IMR-90 (cell line): ENCODE measurements at regions not wholly inside any gene's neighbourhood (a gene's known extent, or its start where the extent isn't known, plus 50 kb on each side); places are given as distances from the start of the nearest gene placed in this dataset.

Source experiments
- ATAC-seq: fragments of 200-7000 bp; cut with Tn5 transposase; 2 replicates; pipeline ENCODE4 v1.9.1; 2020; ENCODE audit warnings: low read depth, mild to moderate bottlenecking, moderate library complexity
- BruUV-seq: library from RNA; stranded (reverse); fragments of 400-500 nt; replicated peaks from 2 replicates; lab custom pipeline; 2021; lab: Mats Ljungman, UMichigan
- CTCF ChIA-PET: fragments of 300-600 bp; formaldehyde crosslinking; extraction: SDS; loops from one replicate; lab custom pipeline; 2021; ENCODE audit warnings: antibody characterized with exemption; lab: Yijun Ruan, JAX
- POLR2A ChIA-PET: fragments of 300-600 bp; sonication (Branson Sonifier 250); formaldehyde crosslinking; loops from one replicate; lab custom pipeline; 2022; ENCODE audit warnings: antibody characterized with exemption; ENCODE audit not compliant: unreplicated experiment; lab: Charles Lee
- DNase-seq: peaks from one replicate; pipeline ENCODE4 v3.0.0; 2013
- H2AFZ ChIP-seq: replicated peaks from 2 replicates; pipeline ENCODE3; 2013; ENCODE audit warnings: low read length, mild to moderate bottlenecking; ENCODE audit not compliant: poor library complexity
- H2AK5ac ChIP-seq: 2 replicates; pipeline ENCODE4 v1.6.1; 2013; ENCODE audit warnings: low read depth, low read length, inconsistent platforms
- H2AK9ac ChIP-seq: replicated peaks from 2 replicates; pipeline ENCODE3; 2013; ENCODE audit warnings: mild to moderate bottlenecking, low read depth, low read length, moderate library complexity; ENCODE audit not compliant: poor library complexity
- H2BK120ac ChIP-seq: 2 replicates; pipeline ENCODE4 v1.6.1; 2013; ENCODE audit warnings: low read depth, low read length, inconsistent platforms
- H2BK15ac ChIP-seq: 3 replicates; pipeline ENCODE4 v1.6.1; 2013; ENCODE audit warnings: low read depth, low read length, inconsistent platforms
- H2BK20ac ChIP-seq: 2 replicates; pipeline ENCODE4 v1.6.1; 2013; ENCODE audit warnings: low read depth, mild to moderate bottlenecking, inconsistent platforms, low read length, moderate library complexity
- H2BK5ac ChIP-seq: 2 replicates; pipeline ENCODE4 v1.6.1; 2013; ENCODE audit warnings: mild to moderate bottlenecking, low read depth, low read length, inconsistent platforms; ENCODE audit not compliant: poor library complexity, severe bottlenecking
- H3K14ac ChIP-seq: replicated peaks from 2 replicates; pipeline ENCODE4 v1.6.1; 2013; ENCODE audit warnings: low read depth, low read length, inconsistent platforms
- H3K18ac ChIP-seq: 2 replicates; pipeline ENCODE4 v1.6.1; 2013; ENCODE audit warnings: low read depth, low read length, control low read depth
- H3K23ac ChIP-seq: 2 replicates; pipeline ENCODE4 v1.6.1; 2013; ENCODE audit warnings: low read depth, low read length, inconsistent platforms
- H3K27ac ChIP-seq: 2 replicates; pipeline ENCODE4 v1.5.1; 2013; ENCODE audit warnings: mild to moderate bottlenecking, control low read depth, low read length; ENCODE audit not compliant: insufficient read depth
- H3K27me3 ChIP-seq: 2 replicates; pipeline ENCODE4 v1.6.1; 2013; ENCODE audit warnings: low read length; ENCODE audit not compliant: control insufficient read depth, insufficient read depth
- H3K36me3 ChIP-seq: 2 replicates; pipeline ENCODE4 v1.6.1; 2013; ENCODE audit warnings: low read length, mixed read lengths; ENCODE audit not compliant: control insufficient read depth, insufficient read depth
- H3K4ac ChIP-seq: 2 replicates; pipeline ENCODE4 v1.6.1; 2013; ENCODE audit warnings: low read depth, low read length, inconsistent platforms
- H3K4me1 ChIP-seq: 2 replicates; pipeline ENCODE4 v1.6.1; 2013; ENCODE audit warnings: low read length, mixed read lengths; ENCODE audit not compliant: control insufficient read depth, insufficient read depth
- H3K4me2 ChIP-seq: 2 replicates; pipeline ENCODE4 v1.6.1; 2013; ENCODE audit warnings: low read depth, mild to moderate bottlenecking, control low read depth, low read length, moderate library complexity
- H3K4me3 ChIP-seq: 2 replicates; pipeline ENCODE4 v1.5.1; 2013; ENCODE audit warnings: low read depth, mild to moderate bottlenecking, control low read depth, low read length, moderate library complexity; ENCODE audit not compliant: insufficient read depth
- H3K56ac ChIP-seq: 2 replicates; pipeline ENCODE4 v1.6.1; 2013; ENCODE audit warnings: low read length, inconsistent platforms; ENCODE audit not compliant: insufficient read depth; ENCODE audit errors: extremely low read depth
- H3K79me1 ChIP-seq, 2 experiments: 2 replicates each; pipeline ENCODE4 v1.6.1; 2013; ENCODE audit warnings: low read length in 2 of 2, inconsistent platforms in 1 of 2, low read depth in 1 of 2
- H3K9ac ChIP-seq: 2 replicates; pipeline ENCODE4 v1.6.1; 2013; ENCODE audit warnings: low read depth, low read length, control low read depth
- H3K9me1 ChIP-seq: 2 replicates; pipeline ENCODE4 v1.6.1; 2013; ENCODE audit warnings: low read length, inconsistent platforms; ENCODE audit not compliant: insufficient read depth
- H3K9me3 ChIP-seq: 2 replicates; pipeline ENCODE4 v1.6.1; 2013; ENCODE audit warnings: low read length; ENCODE audit not compliant: control insufficient read depth, insufficient read depth
- H4K20me1 ChIP-seq: 2 replicates; pipeline ENCODE4 v1.6.1; 2013; ENCODE audit warnings: low read length, inconsistent platforms; ENCODE audit not compliant: insufficient read depth
- H4K5ac ChIP-seq: 2 replicates; pipeline ENCODE4 v1.6.1; 2013; ENCODE audit warnings: mild to moderate bottlenecking, low read depth, low read length, control low read depth
- H4K8ac ChIP-seq, 2 experiments: 2 replicates each; pipeline ENCODE4 v1.6.1; 2013; ENCODE audit warnings: low read depth in 2 of 2, low read length in 2 of 2, control low read depth in 1 of 2, inconsistent platforms in 1 of 2
- H4K91ac ChIP-seq: 2 replicates; pipeline ENCODE4 v1.6.1; 2013; ENCODE audit warnings: low read depth, low read length, inconsistent platforms; ENCODE audit not compliant: insufficient read depth
- BHLHE40 ChIP-seq: fragments of 150-350 bp; IDR thresholded peaks from 2 replicates; pipeline ENCODE4 v1.6.1; 2016; ENCODE audit warnings: mild to moderate bottlenecking, low read depth, low read length
- CEBPB ChIP-seq: IDR thresholded peaks from 2 replicates; pipeline ENCODE4 v1.6.1; 2012; ENCODE audit warnings: low read depth, low read length, improper control_type of control experiment
- CHD1 ChIP-seq: IDR thresholded peaks from 2 replicates; pipeline ENCODE4 v1.6.1; 2012; ENCODE audit warnings: low read depth, low read length, improper control_type of control experiment
- CTCF ChIP-seq: conservative IDR thresholded peaks from 2 replicates; pipeline ENCODE4 v1.5.1; 2012; ENCODE audit warnings: mild to moderate bottlenecking, low read depth, low read length, improper control_type of control experiment
- ELK1 ChIP-seq: fragments of 150-350 bp; IDR thresholded peaks from 2 replicates; pipeline ENCODE4 v1.6.1; 2016; ENCODE audit warnings: low read depth, mild to moderate bottlenecking, low read length, moderate library complexity, borderline replicate concordance
- FOS ChIP-seq: fragments of 150-350 bp; IDR thresholded peaks from 2 replicates; pipeline ENCODE4 v1.6.1; 2016; ENCODE audit warnings: low read depth, low read length
- MAFK ChIP-seq: IDR thresholded peaks from 2 replicates; pipeline ENCODE4 v1.6.1; 2012; ENCODE audit warnings: low read depth, low read length, improper control_type of control experiment
- MAZ ChIP-seq: IDR thresholded peaks from 2 replicates; pipeline ENCODE4 v1.6.1; 2012; ENCODE audit warnings: low read depth, mild to moderate bottlenecking, low read length, improper control_type of control experiment, moderate library complexity, borderline replicate concordance
- MXI1 ChIP-seq: IDR thresholded peaks from 2 replicates; pipeline ENCODE4 v1.6.1; 2012; ENCODE audit warnings: low read depth, mild to moderate bottlenecking, low read length, moderate library complexity, borderline replicate concordance
- NFE2L2 ChIP-seq: fragments of 150-350 bp; IDR thresholded peaks from 2 replicates; pipeline ENCODE4 v1.6.1; 2016; ENCODE audit warnings: low read depth, mild to moderate bottlenecking, low read length
- POLR2A ChIP-seq: IDR thresholded peaks from 2 replicates; pipeline ENCODE4 v1.6.1; 2012; ENCODE audit warnings: mild to moderate bottlenecking, low read depth, low read length
- RAD21 ChIP-seq: IDR thresholded peaks from 2 replicates; pipeline ENCODE4 v1.6.1; 2012; ENCODE audit warnings: low read length, improper control_type of control experiment
- RCOR1 ChIP-seq: IDR thresholded peaks from 2 replicates; pipeline ENCODE4 v1.6.1; 2012; ENCODE audit warnings: mild to moderate bottlenecking, low read length, improper control_type of control experiment; ENCODE audit not compliant: insufficient replicate concordance
- RFX5 ChIP-seq: IDR thresholded peaks from 2 replicates; pipeline ENCODE4 v1.8.0; 2012; ENCODE audit warnings: low read depth, mild to moderate bottlenecking, low read length, moderate library complexity
- SMC3 ChIP-seq: fragments of 150-350 bp; IDR thresholded peaks from 2 replicates; pipeline ENCODE4 v1.6.1; 2016; ENCODE audit warnings: low read depth, mild to moderate bottlenecking, antibody characterized with exemption, low read length, moderate library complexity
- USF2 ChIP-seq: fragments of 150-350 bp; IDR thresholded peaks from 2 replicates; pipeline ENCODE4 v1.6.1; 2017; ENCODE audit warnings: mild to moderate bottlenecking, antibody characterized with exemption, low read length, low read depth
- WGBS, 2 experiments: methylation state at CpG; one replicate each; pipeline versions ENCODE4 v1.1.5 to v1.1.7; 2013; ENCODE audit warnings: missing lambda C conversion rate in 2 of 2; ENCODE audit not compliant: insufficient read length in 1 of 2; ENCODE audit errors: extremely low coverage in 2 of 2; 5-methylcytosine and 5-hydroxymethylcytosine counted together
- dilution Hi-C: fragments of 300-500 bp; cut with HindIII; formaldehyde crosslinking; loops from one replicate; pipeline ENCODE4 v1.14.3; 2018; ENCODE audit warnings: low sequenced_read_pairs; ENCODE audit not compliant: unreplicated experiment
- in situ Hi-C: fragments of 300-500 bp; cut with MboI; formaldehyde crosslinking; loops from 3 replicates; pipeline ENCODE4 v1.14.3; 2019; ENCODE audit warnings: low sequenced_read_pairs, inconsistent platforms, mixed read lengths
- intact Hi-C: fragments of 100-400 bp; cut with micrococcal nuclease; formaldehyde crosslinking; loops from 2 replicates; pipeline ENCODE4 v1.10.0; 2022

GRCh38 chr18:78679031-78679430, 300.6 kb upstream of the SALL3 start:
- Histone ChIP-seq H4K91ac (no peak overlapping the region), H3K4ac (no peak overlapping the region), H3K4me1 (no peaks in the 10 kb centered on the region), H3K9me3 (peaks cover 60% of the 10 kb centered on the region), H2BK15ac (no peak overlapping the region), H2AFZ (no peak overlapping the region), H4K20me1 (no peaks in the 10 kb centered on the region), H4K5ac (no peak overlapping the region), H3K79me1 (no peaks in the 10 kb centered on the region), H3K4me3 (no peak overlapping the region), H3K18ac (no peak overlapping the region), H3K9me1 (no peaks in the 10 kb centered on the region), H3K56ac (no peak overlapping the region), H3K4me2 (no peak overlapping the region), H3K27me3 (no peaks in the 10 kb centered on the region), H3K27ac (no peak overlapping the region), H3K14ac (no peak overlapping the region), H2AK9ac (no peak overlapping the region), H2BK20ac (no peak overlapping the region), H4K8ac (no peak overlapping the region), H2BK5ac (no peak overlapping the region), H3K23ac (no peak overlapping the region), H2BK120ac (no peak overlapping the region), H2AK5ac (no peak overlapping the region), H3K9ac (no peak overlapping the region), H3K36me3 (no peaks in the 10 kb centered on the region)
- WGBS, 2 experiments: 80% methylated on average over 1 of the region's 9 CpGs; no CpG with 5 or more reads in 1 of the 2 experiments
- TF ChIP-seq CTCF: no peak
- no peak for TF ChIP-seq CEBPB
- no peak for TF ChIP-seq POLR2A
- no peak for TF ChIP-seq USF2
- no peak for TF ChIP-seq RFX5
- TF ChIP-seq SMC3: no peak
- TF ChIP-seq MAFK: no peak
- TF ChIP-seq FOS: no peak
- TF ChIP-seq RAD21: no peak
- TF ChIP-seq CHD1: no peak
- TF ChIP-seq NFE2L2: no peak
- no peak for TF ChIP-seq RCOR1
- TF ChIP-seq ELK1: no peak
- TF ChIP-seq MAZ: no peak
- no peak for TF ChIP-seq MXI1
- TF ChIP-seq BHLHE40: no peak
- no peak for ATAC-seq
- no peak for DNase-seq
- BruUV-seq: no TSS peak
- in situ Hi-C loops (no loop called here), dilution Hi-C loops (no loop called here), intact Hi-C loops (no loop called here)
- POLR2A ChIA-PET: no interaction called here
- CTCF ChIA-PET: no interaction called here
